ENCODE measurements at regions not wholly inside any gene's neighbourhood (a gene's known extent, or its start where the extent isn't known, plus 50 kb on each side); places are given as distances from the start of the nearest gene placed in this dataset.

DNA sequence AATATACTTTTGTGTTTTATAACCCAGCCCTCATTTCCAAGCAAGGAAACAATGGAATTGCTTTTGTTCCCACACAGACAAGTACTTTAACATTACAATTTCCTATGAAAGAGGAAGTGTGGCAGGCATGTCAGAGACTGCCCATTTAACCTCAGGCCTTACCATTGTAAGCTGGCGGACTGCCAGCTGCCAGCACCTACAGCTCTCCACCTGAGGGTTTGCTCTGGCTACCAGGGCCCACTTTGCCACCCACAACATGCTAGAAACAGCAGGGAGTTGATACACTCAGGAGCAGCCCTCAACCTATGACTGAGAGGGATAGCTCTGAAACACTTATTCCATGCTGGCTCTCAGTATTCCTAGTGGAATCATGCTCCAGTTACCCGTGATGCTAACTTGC, 152.3 kb upstream of the PRDX4 start:
- TF ChIP-seq TOX (CRISPR knock-in tag; IDR thresholded peaks at IDR 0.05; ENCODE audit: borderline replicate concordance) = no peak
- TF ChIP-seq ZFP30 (CRISPR knock-in tag; IDR thresholded peaks at IDR 0.05) = no peak
- no peak for TF ChIP-seq OSR1 (CRISPR knock-in tag; IDR thresholded peaks at IDR 0.05)
- TF ChIP-seq CSDC2 (CRISPR knock-in tag; IDR thresholded peaks at IDR 0.05) = no peak
- no peak for TF ChIP-seq ZNF70 (CRISPR knock-in tag; IDR thresholded peaks at IDR 0.05)
- TF ChIP-seq ZFP3 (CRISPR knock-in tag; IDR thresholded peaks at IDR 0.05) = no peak
- TF ChIP-seq ARNTL (CRISPR knock-in tag; IDR thresholded peaks at IDR 0.05; ENCODE audit: borderline replicate concordance, low read depth) = no peak
- TF ChIP-seq, protein P1, sequence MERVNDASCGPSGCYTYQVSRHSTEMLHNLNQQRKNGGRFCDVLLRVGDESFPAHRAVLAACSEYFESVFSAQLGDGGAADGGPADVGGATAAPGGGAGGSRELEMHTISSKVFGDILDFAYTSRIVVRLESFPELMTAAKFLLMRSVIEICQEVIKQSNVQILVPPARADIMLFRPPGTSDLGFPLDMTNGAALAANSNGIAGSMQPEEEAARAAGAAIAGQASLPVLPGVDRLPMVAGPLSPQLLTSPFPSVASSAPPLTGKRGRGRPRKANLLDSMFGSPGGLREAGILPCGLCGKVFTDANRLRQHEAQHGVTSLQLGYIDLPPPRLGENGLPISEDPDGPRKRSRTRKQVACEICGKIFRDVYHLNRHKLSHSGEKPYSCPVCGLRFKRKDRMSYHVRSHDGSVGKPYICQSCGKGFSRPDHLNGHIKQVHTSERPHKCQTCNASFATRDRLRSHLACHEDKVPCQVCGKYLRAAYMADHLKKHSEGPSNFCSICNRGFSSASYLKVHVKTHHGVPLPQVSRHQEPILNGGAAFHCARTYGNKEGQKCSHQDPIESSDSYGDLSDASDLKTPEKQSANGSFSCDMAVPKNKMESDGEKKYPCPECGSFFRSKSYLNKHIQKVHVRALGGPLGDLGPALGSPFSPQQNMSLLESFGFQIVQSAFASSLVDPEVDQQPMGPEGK (CRISPR knock-in tag; IDR thresholded peaks at IDR 0.05; ENCODE audit: borderline replicate concordance) = no peak
- TF ChIP-seq, protein P2, sequence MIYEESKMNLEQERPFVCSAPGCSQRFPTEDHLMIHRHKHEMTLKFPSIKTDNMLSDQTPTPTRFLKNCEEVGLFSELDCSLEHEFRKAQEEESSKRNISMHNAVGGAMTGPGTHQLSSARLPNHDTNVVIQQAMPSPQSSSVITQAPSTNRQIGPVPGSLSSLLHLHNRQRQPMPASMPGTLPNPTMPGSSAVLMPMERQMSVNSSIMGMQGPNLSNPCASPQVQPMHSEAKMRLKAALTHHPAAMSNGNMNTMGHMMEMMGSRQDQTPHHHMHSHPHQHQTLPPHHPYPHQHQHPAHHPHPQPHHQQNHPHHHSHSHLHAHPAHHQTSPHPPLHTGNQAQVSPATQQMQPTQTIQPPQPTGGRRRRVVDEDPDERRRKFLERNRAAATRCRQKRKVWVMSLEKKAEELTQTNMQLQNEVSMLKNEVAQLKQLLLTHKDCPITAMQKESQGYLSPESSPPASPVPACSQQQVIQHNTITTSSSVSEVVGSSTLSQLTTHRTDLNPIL (CRISPR knock-in tag; IDR thresholded peaks at IDR 0.05; ENCODE audit: low read depth) = no peak
- TF ChIP-seq ZNF565 (CRISPR knock-in tag; conservative IDR thresholded peaks at IDR 0.05; ENCODE audit: low read depth) = no peak
- no peak for TF ChIP-seq PPARA (CRISPR knock-in tag; IDR thresholded peaks at IDR 0.05; ENCODE audit: borderline replicate concordance)
- TF ChIP-seq ZC3H10 (CRISPR knock-in tag; IDR thresholded peaks at IDR 0.05) = no peak

All from SK-N-SH treated with all-trans-retinoic acid at 6 μM for 48 hours (cell line).